ENCODE measurements at regions not wholly inside any gene's neighbourhood (a gene's known extent, or its start where the extent isn't known, plus 50 kb on each side); places are given as distances from the start of the nearest gene placed in this dataset.

- H3K9me3 Mint-ChIP-seq, result no peaks in the 10 kb centered on the region
- no peak for DNase-seq (ENCODE audit: low read depth, low spot score)
- peaks cover 23% of the 10 kb centered on the region for H3K4me1 Mint-ChIP-seq
- no peaks in the 10 kb centered on the region for H3K36me3 Mint-ChIP-seq (ENCODE audit: low read depth)
- no peak overlapping the region for H3K27ac Mint-ChIP-seq (ENCODE audit: unreplicated experiment)
- no peak overlapping the region for H3K4me3 Mint-ChIP-seq
- TF ChIP-seq CTCF (conservative IDR thresholded peaks at IDR 0.05), result no peak
- H3K27me3 Mint-ChIP-seq (ENCODE audit: low read depth), result peaks cover 31% of the 10 kb centered on the region
Observed at GRCh38 chr22:48257685-48258055, 1495.2 kb downstream of the TBC1D22A start.

GRCh38 chr22:48256776-48257684 lies 1494.6 kb downstream of the TBC1D22A start:
- no peaks in the 10 kb centered on the region for H3K9me3 Mint-ChIP-seq
- no peaks in the 10 kb centered on the region for H3K36me3 Mint-ChIP-seq (ENCODE audit: low read depth)
- no peak for DNase-seq (ENCODE audit: low read depth, low spot score)
- H3K27me3 Mint-ChIP-seq (ENCODE audit: low read depth), result peaks cover 31% of the 10 kb centered on the region
- TF ChIP-seq CTCF (conservative IDR thresholded peaks at IDR 0.05), result no peak
- peaks cover 23% of the 10 kb centered on the region for H3K4me1 Mint-ChIP-seq
- H3K4me3 Mint-ChIP-seq, result no peak overlapping the region
- H3K27ac Mint-ChIP-seq (ENCODE audit: unreplicated experiment), result no peak overlapping the region

- no peak overlapping the region for H3K27ac Mint-ChIP-seq (ENCODE audit: unreplicated experiment)
- TF ChIP-seq CTCF (conservative IDR thresholded peaks at IDR 0.05), result no peak
- no peak for DNase-seq (ENCODE audit: low read depth, low spot score)
- no peaks in the 10 kb centered on the region for H3K36me3 Mint-ChIP-seq (ENCODE audit: low read depth)
- no peaks in the 10 kb centered on the region for H3K9me3 Mint-ChIP-seq
- H3K27me3 Mint-ChIP-seq (ENCODE audit: low read depth), result peaks cover 38% of the 10 kb centered on the region
- H3K4me3 Mint-ChIP-seq, result no peak overlapping the region
- H3K4me1 Mint-ChIP-seq, result peaks cover 23% of the 10 kb centered on the region
Observed at GRCh38 chr22:48256041-48256739, 1493.7 kb downstream of the TBC1D22A start.

- Mint-ChIP-seq H3K4me1 (peaks cover 23% of the 10 kb centered on the region), H3K4me3 (no peak overlapping the region), H3K9me3 (no peaks in the 10 kb centered on the region), H3K27me3 (ENCODE audit: low read depth) (peaks cover 55% of the 10 kb centered on the region), H3K36me3 (ENCODE audit: low read depth) (no peaks in the 10 kb centered on the region), H3K27ac (ENCODE audit: unreplicated experiment) (no peak overlapping the region)
- no peak for TF ChIP-seq CTCF (conservative IDR thresholded peaks at IDR 0.05)
- DNase-seq (ENCODE audit: low read depth, low spot score), result no peak
Observed at GRCh38 chr22:48254311-48254873, 1491.9 kb downstream of the TBC1D22A start.

GRCh38 chr22:48253573-48253972 lies 1491.1 kb downstream of the TBC1D22A start:
- Mint-ChIP-seq H3K27ac (ENCODE audit: unreplicated experiment) (peak overlapping the region; percentile 91), H3K9me3 (no peaks in the 10 kb centered on the region), H3K4me3 (no peak overlapping the region), H3K4me1 (peaks cover 23% of the 10 kb centered on the region), H3K27me3 (ENCODE audit: low read depth) (peaks cover 55% of the 10 kb centered on the region), H3K36me3 (ENCODE audit: low read depth) (no peaks in the 10 kb centered on the region)
- no peak for TF ChIP-seq CTCF (conservative IDR thresholded peaks at IDR 0.05)
- no peak for DNase-seq (ENCODE audit: low read depth, low spot score)

All from neural crest cell (in vitro differentiated cells).